ENCODE measurements at regions not wholly inside any gene's neighbourhood (a gene's known extent, or its start where the extent isn't known, plus 50 kb on each side); places are given as distances from the start of the nearest gene placed in this dataset.

- no peak overlapping the region for H3K27ac ChIP-seq
- TF ChIP-seq ZFX (IDR thresholded peaks at IDR 0.05) = no peak
- TF ChIP-seq CTCF (conservative IDR thresholded peaks at IDR 0.05) = no peak
Measured at GRCh38 chr3:69462022-69462825, 76.3 kb upstream of the FRMD4B start.

GRCh38 chr3:69460034-69460433 lies 74.1 kb upstream of the FRMD4B start:
- no peak overlapping the region for H3K27ac ChIP-seq
- no peak for TF ChIP-seq CTCF (conservative IDR thresholded peaks at IDR 0.05)
- TF ChIP-seq ZFX (IDR thresholded peaks at IDR 0.05) = no peak

GRCh38 chr3:69458803-69459365 lies 73.0 kb upstream of the FRMD4B start:
- no peak overlapping the region for H3K27ac ChIP-seq

GRCh38 chr3:69456631-69457030 lies 70.7 kb upstream of the FRMD4B start:
- no peak overlapping the region for H3K27ac ChIP-seq
- TF ChIP-seq ZFX (IDR thresholded peaks at IDR 0.05) = no peak
- TF ChIP-seq CTCF (conservative IDR thresholded peaks at IDR 0.05) = peak; percentile 5; the same call in 1 of the 2 replicates

More at GRCh38 chr3:69458803-69459365, 73.0 kb upstream of the FRMD4B start:
- no peak for TF ChIP-seq ZFX (IDR thresholded peaks at IDR 0.05)
- no peak for TF ChIP-seq CTCF (conservative IDR thresholded peaks at IDR 0.05)

DNA sequence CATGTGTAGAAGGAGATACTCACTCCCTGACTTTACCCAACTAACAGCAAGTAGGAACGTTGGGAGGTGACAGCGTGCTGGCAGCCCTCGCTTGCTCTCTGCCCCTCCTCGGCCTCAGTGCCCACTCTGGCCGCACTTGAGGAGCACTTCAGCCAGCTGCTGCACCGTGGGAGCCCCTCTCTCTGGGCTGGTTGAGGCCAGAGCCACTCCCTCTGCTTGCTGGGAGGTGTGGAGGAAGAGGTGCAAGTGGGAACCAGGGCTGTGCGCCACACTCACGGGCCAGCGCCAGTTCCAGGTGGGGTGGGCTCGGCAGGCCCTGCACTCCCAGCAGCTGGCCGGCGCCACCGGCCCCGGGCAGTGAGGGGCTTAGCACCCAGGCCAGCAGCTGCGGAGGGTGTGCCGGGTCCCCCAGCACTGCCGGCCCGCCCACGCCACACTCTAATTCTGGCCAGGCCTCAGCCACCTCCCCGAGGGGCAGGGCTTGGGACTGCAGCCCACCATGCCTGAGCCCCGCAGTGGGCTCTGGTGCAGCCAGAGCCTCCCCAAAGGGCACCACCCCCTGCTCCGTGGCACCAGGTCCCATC lies 68.4 kb upstream of the FRMD4B start:
- H3K27ac ChIP-seq = no peak overlapping the region
- TF ChIP-seq ZFX (IDR thresholded peaks at IDR 0.05) = no peak
- no peak for TF ChIP-seq CTCF (conservative IDR thresholded peaks at IDR 0.05)

GRCh38 chr3:69452295-69452694 lies 66.4 kb upstream of the FRMD4B start:
- H3K27ac ChIP-seq = no peak overlapping the region
- TF ChIP-seq ZFX (IDR thresholded peaks at IDR 0.05) (no peak), CTCF (conservative IDR thresholded peaks at IDR 0.05) (no peak)

GRCh38 chr3:69451594-69451993 lies 65.7 kb upstream of the FRMD4B start:
- TF ChIP-seq CTCF (conservative IDR thresholded peaks at IDR 0.05) = no peak; the same call in 1 of the 2 replicates
- TF ChIP-seq ZFX (IDR thresholded peaks at IDR 0.05) = no peak
- H3K27ac ChIP-seq = no peak overlapping the region

All from C4-2B (cell line).